HG02588 (cell line): ENCODE measurements at regions not wholly inside any gene's neighbourhood (a gene's known extent, or its start where the extent isn't known, plus 50 kb on each side); places are given as distances from the start of the nearest gene placed in this dataset.

Source experiments
- ATAC-seq: cut with Tn5 transposase; IDR thresholded peaks from one replicate; pipeline ENCODE4 v1.9.1; 2021; ENCODE audit warnings: mild to moderate bottlenecking, moderate library complexity; ENCODE audit not compliant: unreplicated experiment

DNA sequence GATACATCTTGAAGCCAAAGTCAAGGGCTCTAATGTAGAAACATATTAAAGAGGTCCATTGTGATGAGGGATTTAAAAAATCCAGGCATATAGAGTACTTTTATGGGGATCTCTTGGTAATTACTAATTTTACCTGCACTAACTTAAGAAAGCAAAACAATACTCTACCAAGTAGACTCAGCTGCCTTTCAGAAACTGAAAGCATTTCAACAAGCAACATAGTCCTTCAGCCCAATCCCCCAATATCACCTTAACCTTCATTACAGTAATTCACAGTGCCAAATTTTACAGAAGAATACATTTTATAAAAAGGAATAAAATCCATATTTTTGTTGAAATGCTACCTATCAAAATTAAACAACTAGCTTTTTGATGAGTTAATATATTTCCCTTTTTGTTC is 422.9 kb downstream of the DTHD1 start:
- no peak for ATAC-seq

DNA sequence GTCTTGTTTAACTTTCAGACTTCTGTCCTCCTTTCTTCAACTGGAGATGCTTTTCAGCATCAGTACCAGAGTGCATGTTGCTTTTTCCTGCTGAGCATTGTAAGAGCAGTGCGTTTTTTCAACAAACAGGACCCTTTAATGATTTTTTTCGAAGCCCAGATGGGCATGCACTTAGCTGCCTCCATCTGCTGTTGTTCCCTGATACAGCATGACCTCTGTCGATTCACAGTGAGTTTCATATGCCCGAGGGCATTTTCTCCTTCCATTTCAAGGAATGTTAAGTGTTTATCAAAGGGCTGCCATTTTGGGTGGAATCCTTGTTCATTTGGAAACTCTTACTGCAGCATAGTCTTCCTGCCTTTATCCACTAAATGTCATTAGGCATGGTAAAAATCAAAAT is 428.6 kb downstream of the DTHD1 start:
- no peak for ATAC-seq

DNA sequence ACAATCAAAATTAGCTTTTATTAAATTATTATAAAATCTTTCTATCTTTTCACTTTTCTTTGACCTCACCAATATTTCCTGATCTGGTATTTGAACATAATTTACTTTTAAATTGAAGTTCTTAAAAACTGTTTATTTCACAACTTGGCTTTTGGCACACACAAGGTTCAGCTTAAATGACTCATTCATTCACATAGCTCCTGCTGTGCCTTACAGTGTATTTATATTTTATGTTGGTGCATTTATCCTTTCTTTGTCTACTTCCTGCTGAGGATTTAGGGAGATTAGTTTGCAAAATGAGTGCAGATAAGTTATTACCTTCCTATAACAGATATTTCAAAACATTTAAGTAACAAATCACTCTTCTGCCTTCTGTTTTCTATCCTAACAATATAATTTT is 430.6 kb downstream of the DTHD1 start:
- no peak for ATAC-seq

DNA sequence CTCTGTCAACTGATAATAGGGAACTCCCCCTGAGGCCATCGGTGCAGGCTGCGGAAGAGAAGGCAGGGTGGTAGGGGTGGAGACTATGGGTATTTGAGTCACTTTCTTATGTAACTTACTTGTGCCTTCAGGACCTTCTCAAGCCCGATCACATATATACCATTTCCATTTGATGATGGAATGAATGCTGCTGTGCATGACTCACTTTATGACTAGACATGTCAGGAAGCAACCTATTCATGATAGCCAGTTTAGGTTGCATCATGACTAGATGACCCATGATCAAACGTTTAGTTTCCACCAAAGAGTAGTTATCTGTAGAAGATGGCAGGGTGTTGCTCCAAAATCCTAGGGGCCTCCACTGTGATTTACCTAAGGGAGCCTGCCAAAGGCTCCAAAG is 435.5 kb downstream of the DTHD1 start:
- ATAC-seq = no peak

DNA sequence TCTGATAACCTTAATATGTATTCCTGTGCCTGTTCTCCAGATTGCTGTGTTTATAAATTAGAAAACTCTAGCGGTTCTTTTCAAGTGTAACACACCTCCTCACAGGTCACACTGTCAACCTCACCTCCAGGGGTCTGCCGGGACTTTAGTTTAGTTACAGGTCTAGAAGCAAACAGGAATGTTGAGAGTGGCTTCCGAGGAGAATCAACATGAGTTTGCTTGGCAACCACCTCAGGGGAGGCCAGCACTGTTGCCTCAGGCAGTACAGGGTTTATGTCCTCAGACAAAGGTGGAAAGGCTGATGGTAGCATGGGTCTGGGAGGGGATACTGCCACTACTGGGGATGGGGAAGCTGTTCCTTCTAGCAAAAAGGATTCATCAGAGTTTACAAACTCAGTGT is 438.0 kb downstream of the DTHD1 start:
- ATAC-seq = no peak

DNA sequence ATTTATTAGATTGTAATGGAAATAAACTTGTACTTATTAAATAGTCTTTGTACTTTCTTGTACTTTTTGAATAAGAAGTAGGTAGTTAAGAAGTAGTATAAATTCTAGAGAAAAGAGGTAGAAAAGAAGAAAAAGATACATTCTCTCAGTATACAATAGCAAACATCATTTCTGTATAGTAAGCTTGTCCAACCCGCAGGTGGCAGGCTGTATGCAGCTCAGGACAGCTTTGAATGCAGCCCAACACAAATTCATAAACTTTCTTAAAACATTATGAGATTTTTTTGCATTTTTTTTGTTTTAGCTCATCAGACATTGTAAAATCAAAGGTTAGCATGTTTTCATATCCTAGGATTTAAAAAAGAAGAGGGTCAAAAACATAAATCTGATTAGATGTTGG is 441.6 kb downstream of the DTHD1 start:
- no peak for ATAC-seq

DNA sequence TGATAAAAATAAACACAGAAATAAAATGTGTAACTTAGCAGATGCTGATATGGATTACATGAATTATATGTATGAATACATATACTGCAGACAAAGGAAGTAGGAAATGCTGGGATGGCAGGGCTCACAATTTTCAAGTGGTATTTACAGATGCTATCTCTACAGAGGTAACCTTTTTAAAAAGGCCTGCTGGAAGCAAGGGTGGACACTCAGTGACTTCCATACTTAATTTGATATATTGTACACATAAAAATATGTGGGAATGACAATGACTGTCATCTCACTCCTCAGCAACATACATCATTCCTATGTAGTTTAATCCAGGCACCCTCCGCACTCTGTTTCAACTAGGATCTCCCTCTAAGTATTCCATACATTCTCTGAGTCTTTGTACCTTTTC is 452.9 kb downstream of the DTHD1 start:
- no peak for ATAC-seq

DNA sequence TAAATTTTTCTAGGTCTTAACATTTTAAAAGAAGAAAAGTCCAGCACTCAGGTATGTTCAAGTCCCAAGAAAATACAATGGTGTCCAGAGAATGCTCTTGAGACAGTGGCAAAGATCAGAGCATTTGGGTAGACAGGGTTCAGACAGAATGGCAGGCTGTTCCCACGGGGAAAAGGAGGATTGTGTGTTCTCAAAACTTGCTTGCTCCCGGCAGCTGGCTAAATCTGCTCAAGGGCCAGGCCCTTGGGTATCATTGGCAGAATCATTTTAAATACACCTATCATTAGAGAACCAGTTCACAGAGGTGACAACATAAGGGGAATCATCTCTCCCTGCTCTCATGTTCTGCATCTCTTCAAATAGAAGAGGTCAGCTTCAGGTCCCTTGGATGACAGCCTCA is 456.3 kb downstream of the DTHD1 start:
- ATAC-seq = no peak

DNA sequence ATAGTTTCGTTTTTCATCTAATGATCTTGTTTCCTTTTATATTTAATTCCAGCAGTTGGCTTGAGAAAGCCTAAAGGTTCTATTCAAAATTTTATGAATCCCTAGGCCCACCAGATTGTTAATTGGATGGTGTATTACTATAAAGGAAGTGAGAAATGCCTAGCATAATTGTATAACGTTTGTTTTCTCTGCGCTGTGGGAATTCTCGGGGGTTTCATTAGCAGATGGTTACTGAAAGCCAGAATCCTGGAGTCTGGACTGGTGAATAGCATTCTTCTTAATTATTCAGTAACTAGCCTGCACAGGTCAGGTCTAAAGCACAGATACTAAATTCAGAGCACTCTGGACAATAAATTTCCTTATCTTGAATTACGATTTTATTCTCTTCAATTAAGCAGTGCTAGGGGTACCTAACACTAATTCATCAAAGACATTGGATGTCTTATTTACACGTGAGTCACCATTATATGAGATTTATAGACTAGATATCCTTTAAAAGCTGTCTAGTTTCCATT is 459.4 kb downstream of the DTHD1 start:
- ATAC-seq = no peak

DNA sequence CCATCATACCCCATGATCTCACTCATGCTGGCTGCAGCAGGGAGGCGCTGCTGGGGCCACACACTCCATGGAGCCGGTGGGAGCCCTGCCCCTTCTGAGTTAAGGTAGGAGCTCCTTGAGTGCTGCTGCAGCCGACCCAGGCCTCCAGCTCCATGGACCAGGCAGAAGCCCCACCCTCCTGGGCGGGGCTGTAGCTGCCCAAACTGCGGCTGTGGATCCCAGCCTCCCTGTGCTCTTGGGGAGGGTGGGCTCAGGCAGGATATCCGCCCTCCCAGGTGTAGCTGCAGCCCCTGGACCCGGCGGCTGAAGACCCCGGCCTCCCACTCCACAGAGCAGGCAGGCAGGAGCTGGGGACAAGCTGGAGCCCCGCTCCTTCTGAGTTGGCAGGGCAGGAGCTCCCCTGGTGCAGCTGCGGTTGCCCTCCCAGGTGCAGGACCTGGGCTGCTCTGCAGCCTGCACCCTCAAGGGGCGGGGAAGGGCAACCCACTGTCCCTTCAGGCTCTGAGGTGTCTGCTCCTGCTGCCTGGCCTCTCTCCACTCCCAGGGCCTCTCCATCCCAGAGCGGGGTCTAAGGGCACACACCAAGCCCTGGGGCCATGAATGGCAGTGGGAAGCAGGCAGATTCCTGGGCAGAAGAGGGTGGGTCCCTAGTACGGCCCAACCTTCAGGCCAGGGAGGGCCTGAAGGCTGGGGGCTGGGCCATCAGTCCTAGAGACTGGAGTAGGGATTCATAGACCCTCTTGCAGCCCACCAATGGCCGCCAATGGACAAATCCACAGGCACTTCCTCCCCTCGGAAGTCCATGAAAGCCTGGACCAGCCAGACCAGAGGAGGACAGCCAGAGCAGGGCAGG is 466.1 kb downstream of the DTHD1 start:
- ATAC-seq = no peak

DNA sequence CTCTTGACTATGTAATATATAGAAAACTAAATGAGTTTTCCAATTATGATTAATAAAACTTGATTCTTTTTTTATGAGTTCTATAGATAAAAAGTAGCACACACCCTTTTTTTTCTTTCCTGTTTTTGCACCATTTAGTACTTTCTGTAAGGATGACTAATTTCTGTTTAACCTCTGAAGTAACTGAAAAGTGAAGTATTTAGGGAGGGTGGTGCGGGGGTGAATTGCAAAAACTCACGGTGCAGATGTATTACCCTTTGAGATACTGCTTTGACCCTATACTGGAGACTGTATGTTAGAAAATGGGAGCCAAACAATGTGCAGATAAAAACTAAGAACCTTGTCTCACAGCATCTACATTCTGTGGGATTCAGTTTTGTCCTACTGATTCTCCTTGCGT is 471.6 kb downstream of the DTHD1 start:
- ATAC-seq = no peak

DNA sequence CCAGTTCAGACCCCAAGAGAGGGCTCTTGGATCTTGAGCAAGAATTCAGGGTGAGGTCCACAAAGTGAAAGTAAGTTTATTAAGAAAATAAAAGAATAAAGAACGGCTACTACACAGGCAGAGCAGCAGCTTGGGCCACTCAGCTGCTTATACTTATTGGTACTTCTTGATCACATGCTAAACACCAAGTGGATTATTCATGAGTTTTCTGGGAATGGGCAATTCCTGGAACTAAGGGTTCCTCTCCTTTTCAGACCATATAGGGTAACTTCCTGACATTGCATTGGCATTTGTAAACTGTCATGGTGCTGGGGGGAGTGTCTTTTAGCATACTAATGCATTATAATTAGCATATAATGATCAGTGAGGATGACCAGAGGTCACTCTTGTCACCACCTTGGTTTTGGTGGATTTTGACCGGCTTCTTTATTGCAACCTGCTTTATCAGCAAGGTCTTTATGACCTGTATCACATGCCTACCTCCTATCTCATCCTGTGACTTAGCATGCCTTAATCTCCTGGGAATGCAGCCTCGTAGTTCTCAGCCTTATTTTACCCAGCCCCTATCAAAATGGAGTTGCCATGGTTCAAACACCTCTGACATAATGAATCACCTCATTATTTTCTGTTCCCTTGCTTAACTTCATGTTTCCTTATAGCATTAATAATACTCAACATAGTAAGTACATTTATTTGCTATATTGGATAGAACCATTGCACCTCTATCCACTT is 476.3 kb downstream of the DTHD1 start:
- ATAC-seq = no peak

DNA sequence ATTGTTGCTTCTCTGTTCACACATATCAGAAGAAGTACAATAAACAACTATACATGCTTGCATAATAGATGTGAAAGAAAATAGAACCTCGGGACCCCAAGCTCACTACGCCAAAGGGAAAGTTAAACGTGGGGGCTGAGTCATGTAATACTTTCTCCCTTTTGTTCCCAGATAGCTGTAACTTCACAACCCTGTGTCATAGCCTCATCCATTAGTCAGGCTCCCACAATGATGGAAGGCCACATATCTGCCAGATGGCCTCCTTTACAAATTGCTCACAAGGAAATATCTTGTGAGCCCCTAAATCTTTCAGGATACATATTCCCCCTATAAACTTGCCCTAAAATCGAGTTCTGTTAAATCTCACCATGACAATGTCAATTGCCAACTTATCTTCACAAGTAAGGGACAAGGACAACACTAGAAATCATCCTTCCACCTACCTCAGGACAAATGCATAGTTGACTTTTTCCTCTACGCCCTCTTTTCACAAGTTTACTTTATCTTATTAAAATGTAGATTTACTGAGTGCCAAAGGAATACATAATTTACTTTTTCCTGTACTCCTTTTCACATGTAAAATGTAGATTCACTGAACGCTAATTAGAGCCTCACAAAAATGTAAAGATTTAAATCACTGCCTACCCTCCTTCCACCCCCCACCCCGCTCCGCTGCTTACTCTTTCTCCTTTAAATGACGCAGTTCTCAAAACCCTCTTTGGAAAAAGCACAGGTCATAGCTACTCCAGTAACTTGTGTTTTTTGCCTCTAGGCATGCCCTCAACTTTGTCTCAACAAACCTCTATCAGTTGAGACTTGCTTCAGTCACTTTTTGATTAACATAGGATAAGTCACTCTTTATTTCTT is 477.1 kb downstream of the DTHD1 start:
- no peak for ATAC-seq

DNA sequence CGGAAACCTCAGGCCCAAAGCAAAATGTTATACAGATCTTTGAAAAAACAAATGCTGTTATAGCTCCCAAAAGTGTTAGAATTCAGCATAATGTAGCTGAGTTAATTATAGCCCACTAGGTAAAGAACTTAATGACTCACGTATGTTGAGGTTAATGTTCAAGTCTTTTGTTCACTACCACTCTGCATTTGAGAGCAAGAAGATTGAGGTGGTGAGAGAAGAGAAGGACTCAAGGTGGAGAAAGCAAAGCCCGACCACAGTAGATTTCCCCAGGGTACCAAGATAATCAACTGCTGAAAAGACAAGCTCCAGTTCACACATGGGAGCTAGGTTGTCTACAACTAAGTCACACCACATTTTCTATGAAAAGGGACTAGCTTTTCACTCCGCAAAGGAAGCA is 480.2 kb downstream of the DTHD1 start:
- ATAC-seq = no peak

DNA sequence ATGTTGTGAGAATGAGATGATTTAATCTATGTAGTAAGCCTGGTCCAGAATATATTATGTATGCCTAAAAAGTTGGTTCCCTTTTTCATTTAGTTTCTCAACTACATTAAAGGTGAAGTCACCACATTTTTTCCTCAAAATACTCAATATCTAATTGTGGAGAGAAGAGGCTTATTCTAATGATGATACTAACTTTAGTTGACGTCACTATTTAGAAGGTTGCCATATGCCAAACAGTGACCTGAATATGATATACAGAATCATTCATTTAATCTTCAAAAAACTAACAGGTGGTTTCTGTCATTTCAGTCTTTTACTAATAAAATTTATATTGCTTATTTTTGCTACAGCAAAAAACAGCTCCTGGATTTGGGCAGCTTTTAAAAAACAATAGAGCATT is 480.7 kb upstream of the NWD2 start:
- ATAC-seq = no peak

DNA sequence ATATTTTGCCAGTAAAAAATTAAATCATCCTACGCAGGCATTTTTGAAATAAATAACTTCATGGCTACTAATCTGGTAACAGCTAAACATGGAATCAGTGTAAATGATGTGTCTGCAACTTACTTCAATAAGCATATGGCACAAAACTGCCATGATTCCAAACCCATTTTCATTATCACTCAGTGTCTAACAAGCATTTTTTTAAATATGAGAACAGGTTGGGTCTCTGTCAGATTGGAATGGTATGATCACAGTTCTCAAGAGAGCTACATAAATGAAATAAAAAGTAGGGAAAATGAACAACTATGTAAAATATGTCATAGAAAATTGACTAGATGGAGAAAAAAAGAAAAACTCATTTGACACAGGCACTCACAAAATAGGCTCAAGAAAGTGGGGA is 476.9 kb upstream of the NWD2 start:
- no peak for ATAC-seq

DNA sequence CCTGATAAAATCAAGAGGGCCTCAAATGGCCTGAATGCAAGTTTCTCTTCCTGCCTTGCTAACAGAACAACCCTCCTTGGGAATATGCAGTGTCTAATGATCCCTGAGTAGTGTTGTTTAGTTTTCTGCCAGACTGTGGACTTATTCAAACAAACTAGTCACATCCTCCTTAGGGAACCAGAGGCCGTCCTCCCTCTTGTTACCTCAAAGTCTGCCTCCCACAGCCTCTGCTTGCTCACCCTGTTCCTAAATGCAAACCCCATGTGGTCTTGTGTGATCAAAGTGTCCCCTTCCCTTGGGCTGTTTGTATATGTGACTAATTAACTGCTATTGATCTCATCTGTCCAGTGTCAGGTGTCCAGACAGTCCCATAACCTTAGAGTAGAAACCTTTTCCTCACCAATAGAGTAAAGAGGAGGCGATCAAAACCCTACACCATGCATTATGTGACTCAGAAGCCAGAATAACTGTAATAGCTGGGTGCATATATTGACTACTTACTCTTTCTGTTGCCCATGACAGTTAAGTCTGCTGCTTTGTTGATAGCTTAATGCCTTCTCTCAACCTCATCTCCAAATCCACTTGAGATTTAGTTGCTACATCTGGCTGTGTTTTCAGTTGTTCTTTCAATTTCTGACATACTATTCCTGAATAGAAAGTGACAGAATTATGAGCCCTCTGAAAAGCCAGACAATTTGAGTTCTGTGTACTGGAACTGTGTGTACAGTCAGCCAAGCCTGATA is 473.0 kb upstream of the NWD2 start:
- ATAC-seq = peak; percentile 38

DNA sequence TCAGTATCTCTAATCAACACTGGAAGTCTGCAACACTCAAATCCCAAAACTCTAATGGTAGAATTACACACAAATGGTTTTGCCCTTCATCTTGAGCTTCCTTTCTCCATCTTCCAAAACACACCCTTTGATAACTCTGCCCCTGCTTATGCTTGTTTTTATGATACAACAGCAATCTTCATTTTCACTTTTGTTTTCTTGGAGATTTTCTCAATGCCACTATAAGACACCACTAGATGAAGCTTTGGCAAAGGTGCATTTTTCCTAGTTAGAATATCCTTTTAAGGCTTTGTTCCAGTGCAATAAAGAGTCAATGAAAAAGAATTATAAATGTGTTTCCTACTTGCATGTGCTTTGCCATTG is 472.4 kb upstream of the NWD2 start:
- peak; percentile 31 for ATAC-seq

DNA sequence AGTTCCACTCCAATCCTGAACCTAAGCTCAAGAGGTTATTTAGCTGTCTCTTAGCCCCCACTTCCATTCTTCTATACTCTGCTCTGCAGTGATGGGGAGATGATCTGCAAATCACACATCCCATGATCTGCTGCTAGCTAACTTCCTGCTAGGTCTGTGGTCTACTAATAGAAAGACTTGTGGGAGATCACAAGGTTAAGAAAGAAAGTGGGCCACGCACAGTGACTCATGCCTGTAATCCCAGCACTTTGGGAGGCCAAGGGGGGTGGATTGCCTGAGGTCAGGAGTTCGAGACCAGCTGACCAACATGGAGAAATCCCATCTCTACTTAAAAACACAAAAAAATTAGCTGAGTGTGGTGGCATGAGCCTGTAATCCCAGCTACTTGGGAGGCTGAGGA is 471.1 kb upstream of the NWD2 start:
- ATAC-seq = no peak

DNA sequence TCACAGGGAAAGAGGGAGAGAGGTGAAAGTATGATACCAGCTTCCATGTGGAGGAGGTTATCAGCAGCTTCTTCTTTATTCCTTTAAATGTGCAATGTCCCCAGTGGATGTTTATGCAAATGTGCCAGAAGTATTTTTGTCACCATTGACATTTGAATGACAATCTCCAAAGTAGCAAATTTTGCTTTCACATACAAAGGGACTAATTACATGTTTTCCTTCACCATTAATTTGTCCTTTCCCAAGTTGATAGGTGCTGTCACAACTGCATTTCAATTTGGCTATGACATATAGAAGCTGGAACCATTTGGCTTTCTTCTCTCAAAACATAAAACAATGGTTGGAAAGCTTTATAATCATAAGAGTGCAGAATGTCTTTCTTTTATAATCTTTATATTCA is 469.0 kb upstream of the NWD2 start:
- no peak for ATAC-seq

DNA sequence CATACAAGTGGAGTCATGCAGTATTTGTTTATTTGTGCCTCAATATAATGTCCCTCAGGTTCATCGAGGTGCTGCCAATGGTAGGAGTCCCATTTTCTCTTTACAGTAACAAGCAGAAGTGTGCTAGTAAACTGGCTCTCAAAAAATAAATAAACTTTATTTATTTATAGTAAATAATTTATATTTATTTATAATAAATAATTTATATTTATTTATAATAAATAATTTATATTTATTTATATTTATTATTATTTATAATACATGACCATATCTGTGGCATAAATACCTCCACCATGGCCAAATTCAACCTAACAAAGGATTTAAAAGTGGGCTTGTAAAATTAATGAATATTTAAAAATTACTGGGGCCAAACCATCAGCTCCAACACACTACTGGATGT is 464.9 kb upstream of the NWD2 start:
- ATAC-seq = no peak
